ENCODE measurements at regions not wholly inside any gene's neighbourhood (a gene's known extent, or its start where the extent isn't known, plus 50 kb on each side); places are given as distances from the start of the nearest gene placed in this dataset.

DNA sequence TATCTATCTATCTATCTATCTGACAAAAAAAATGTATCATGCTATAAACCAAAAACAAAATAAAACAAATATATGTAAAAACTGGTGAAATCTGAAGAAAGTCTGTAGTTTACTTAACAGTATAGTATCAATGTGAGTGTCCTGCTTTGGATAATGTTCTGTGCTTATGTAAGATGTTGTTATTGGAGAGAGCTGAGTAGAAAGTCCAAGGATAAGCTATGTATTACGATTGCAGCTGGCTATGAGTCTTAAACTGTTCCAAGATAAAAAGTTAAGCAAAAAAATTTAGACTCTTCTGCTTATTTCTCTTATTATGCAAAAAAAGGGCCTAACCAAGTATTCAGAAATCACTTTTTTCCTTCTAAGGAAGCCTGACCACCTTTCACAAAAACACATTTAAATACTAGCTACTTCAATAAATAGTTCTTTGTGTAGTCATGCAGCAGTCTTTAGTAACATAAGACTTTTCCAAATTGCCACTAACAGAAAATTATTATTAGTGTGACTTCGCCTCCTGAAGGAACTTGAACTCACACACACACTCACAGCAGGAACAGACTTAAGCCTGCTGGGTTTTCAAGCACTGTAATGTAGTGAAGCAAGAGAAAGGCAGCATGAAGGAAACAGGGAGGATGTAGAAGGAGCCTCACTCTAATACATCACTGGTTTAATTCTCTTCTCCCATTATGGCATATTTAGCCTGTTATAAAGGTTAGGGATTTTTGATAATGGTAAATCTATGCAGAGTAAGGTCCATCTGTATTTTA, 265.8 kb upstream of the GJE1 start:
- TF ChIP-seq, protein P1, sequence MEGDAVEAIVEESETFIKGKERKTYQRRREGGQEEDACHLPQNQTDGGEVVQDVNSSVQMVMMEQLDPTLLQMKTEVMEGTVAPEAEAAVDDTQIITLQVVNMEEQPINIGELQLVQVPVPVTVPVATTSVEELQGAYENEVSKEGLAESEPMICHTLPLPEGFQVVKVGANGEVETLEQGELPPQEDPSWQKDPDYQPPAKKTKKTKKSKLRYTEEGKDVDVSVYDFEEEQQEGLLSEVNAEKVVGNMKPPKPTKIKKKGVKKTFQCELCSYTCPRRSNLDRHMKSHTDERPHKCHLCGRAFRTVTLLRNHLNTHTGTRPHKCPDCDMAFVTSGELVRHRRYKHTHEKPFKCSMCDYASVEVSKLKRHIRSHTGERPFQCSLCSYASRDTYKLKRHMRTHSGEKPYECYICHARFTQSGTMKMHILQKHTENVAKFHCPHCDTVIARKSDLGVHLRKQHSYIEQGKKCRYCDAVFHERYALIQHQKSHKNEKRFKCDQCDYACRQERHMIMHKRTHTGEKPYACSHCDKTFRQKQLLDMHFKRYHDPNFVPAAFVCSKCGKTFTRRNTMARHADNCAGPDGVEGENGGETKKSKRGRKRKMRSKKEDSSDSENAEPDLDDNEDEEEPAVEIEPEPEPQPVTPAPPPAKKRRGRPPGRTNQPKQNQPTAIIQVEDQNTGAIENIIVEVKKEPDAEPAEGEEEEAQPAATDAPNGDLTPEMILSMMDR (IDR thresholded peaks at IDR 0.05; ENCODE audit: insufficient read depth, low read length, poor library complexity, severe bottlenecking): no peak
- TF ChIP-seq EZH2phosphoT487 (conservative IDR thresholded peaks at IDR 0.05; ENCODE audit: low read length): no peak
- no peaks in the 10 kb centered on the region for H3K79me2 ChIP-seq (ENCODE audit: insufficient read depth, low read length)
- no peaks in the 10 kb centered on the region for H3F3A ChIP-seq (ENCODE audit: insufficient read depth)
- no peak overlapping the region for H3K27ac ChIP-seq (ENCODE audit: low read depth, low read length)
- no peaks in the 10 kb centered on the region for H3K9me3 ChIP-seq (ENCODE audit: insufficient read depth, low read length)
- no peak overlapping the region for H3K4me3 ChIP-seq (ENCODE audit: insufficient read depth, low read length, poor library complexity, severe bottlenecking)
- no peaks in the 10 kb centered on the region for H3K36me3 ChIP-seq (ENCODE audit: low read length)
- H3K9ac ChIP-seq (ENCODE audit: low read length): no peak overlapping the region
- H3K4me2 ChIP-seq (ENCODE audit: low read depth, low read length, poor library complexity, severe bottlenecking): no peak overlapping the region
- H3K9me2 ChIP-seq (replicated peaks; ENCODE audit: insufficient read depth, low read length): no peaks in the 10 kb centered on the region
- no peaks in the 10 kb centered on the region for H4K20me1 ChIP-seq (ENCODE audit: low read depth, low read length)
- no peaks in the 10 kb centered on the region for H3K27me3 ChIP-seq (ENCODE audit: low read length)
- H2AFZ ChIP-seq (ENCODE audit: low read depth, low read length, severe bottlenecking): no peak overlapping the region

DNA sequence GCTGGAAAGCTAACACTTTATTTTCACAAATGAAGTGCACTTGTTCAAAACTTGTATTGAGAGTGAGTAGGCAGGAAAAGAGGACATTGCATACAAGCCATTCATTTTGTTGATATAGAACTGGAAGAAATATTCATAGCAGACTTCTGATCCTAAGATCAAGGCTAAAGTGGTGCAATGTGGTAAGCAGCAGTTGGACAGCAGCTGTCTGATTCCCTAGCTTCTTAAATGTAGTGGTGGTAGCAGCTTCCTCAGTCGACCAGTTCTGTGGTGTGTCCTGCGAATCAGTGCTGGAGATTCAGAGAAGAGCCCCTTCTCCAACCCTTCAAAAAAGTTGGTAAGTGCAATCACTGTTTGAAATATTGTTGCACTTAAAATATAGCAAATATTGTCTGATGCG, 281.7 kb upstream of the GJE1 start:
- H3K36me3 ChIP-seq (ENCODE audit: low read length): no peaks in the 10 kb centered on the region
- H3K79me2 ChIP-seq (ENCODE audit: insufficient read depth, low read length): no peaks in the 10 kb centered on the region
- no peaks in the 10 kb centered on the region for H3K27me3 ChIP-seq (ENCODE audit: low read length)
- no peak overlapping the region for H3K4me2 ChIP-seq (ENCODE audit: low read depth, low read length, poor library complexity, severe bottlenecking)
- no peak for TF ChIP-seq EZH2phosphoT487 (conservative IDR thresholded peaks at IDR 0.05; ENCODE audit: low read length)
- TF ChIP-seq, protein P1 (IDR thresholded peaks at IDR 0.05; ENCODE audit: insufficient read depth, low read length, poor library complexity, severe bottlenecking): no peak
- no peak overlapping the region for H2AFZ ChIP-seq (ENCODE audit: low read depth, low read length, severe bottlenecking)
- H3K9ac ChIP-seq (ENCODE audit: low read length): no peak overlapping the region
- H3K9me3 ChIP-seq (ENCODE audit: insufficient read depth, low read length): no peaks in the 10 kb centered on the region
- no peaks in the 10 kb centered on the region for H3K9me2 ChIP-seq (replicated peaks; ENCODE audit: insufficient read depth, low read length)
- H3K27ac ChIP-seq (ENCODE audit: low read depth, low read length): no peak overlapping the region
- H3F3A ChIP-seq (ENCODE audit: insufficient read depth): no peaks in the 10 kb centered on the region
- no peaks in the 10 kb centered on the region for H4K20me1 ChIP-seq (ENCODE audit: low read depth, low read length)
- H3K4me3 ChIP-seq (ENCODE audit: insufficient read depth, low read length, poor library complexity, severe bottlenecking): no peak overlapping the region

DNA sequence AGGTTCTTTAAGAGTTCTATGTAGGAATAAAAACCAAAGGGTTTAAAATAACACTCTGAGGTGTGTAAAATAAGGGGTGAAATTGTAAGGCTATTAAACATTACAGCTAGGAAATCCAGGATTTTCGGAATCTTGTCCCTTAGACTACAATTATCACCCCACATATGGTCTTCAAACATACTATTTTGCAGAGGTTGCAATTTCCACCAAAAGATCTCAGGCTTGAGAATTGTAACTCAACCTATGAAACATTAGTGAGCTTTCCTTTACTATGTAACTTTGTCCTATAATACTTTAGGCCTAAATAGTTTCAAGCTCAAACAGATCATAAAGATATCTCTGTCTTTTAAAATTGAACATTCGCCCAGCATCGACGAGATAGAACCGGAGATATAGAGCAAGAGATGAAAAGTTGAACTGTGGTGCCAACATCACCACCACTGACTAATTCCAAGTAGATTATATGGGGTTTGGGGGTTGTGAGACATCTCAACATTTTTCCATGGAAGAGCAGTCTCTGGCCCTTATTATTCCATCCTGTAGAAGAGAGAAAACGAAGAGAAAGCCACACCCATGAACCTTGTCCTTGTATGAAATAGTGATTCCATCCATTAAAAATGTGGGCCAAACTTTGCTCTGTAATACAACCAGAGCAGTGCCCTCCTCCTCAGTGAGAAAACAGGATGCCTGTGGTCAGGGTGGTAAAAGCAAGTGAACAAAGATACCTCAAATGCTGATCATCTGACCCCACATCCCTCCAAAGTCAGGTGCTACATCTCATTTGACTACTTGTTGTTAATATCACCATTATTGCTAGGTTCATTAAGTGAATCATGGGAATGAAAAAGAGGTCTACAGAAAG, 284.5 kb upstream of the GJE1 start:
- H3K36me3 ChIP-seq (ENCODE audit: low read length): no peaks in the 10 kb centered on the region
- H3K4me3 ChIP-seq (ENCODE audit: insufficient read depth, low read length, poor library complexity, severe bottlenecking): no peak overlapping the region
- H3K27ac ChIP-seq (ENCODE audit: low read depth, low read length): no peak overlapping the region
- no peaks in the 10 kb centered on the region for H3K9me3 ChIP-seq (ENCODE audit: insufficient read depth, low read length)
- no peaks in the 10 kb centered on the region for H3K27me3 ChIP-seq (ENCODE audit: low read length)
- H4K20me1 ChIP-seq (ENCODE audit: low read depth, low read length): no peaks in the 10 kb centered on the region
- H3K79me2 ChIP-seq (ENCODE audit: insufficient read depth, low read length): no peaks in the 10 kb centered on the region
- H3K4me2 ChIP-seq (ENCODE audit: low read depth, low read length, poor library complexity, severe bottlenecking): no peak overlapping the region
- H3K9me2 ChIP-seq (replicated peaks; ENCODE audit: insufficient read depth, low read length): no peaks in the 10 kb centered on the region
- no peak overlapping the region for H2AFZ ChIP-seq (ENCODE audit: low read depth, low read length, severe bottlenecking)
- TF ChIP-seq, protein P1 (IDR thresholded peaks at IDR 0.05; ENCODE audit: insufficient read depth, low read length, poor library complexity, severe bottlenecking): no peak
- no peak for TF ChIP-seq EZH2phosphoT487 (conservative IDR thresholded peaks at IDR 0.05; ENCODE audit: low read length)
- H3K9ac ChIP-seq (ENCODE audit: low read length): no peak overlapping the region
- no peaks in the 10 kb centered on the region for H3F3A ChIP-seq (ENCODE audit: insufficient read depth)
